ENCODE measurements at regions not wholly inside any gene's neighbourhood (a gene's known extent, or its start where the extent isn't known, plus 50 kb on each side); places are given as distances from the start of the nearest gene placed in this dataset.
"Not testable (repeated sequence)": the region's sequence is repeated elsewhere in the genome, so short reads cannot be mapped to it uniquely, and the experiment has no call there.

DNA sequence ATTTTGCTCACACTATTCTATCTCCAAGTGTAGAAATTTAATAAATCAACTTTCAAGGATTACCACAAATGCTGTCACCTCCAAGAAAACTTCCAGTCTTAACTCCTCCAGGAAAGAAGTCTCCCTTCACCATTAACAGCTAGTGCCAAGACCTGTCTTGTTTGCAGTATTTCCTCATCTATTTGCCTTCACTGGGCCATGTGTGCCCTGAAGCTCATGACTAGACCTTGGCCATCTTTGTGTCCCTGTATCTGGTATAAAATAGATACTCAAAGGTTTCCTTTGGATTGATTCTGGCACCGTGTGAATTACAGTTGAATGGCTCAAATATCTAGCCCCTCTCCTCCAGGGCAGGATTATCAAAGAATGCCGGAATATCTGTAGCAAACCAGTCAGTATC lies 346.7 kb upstream of the KLF4 start:
- no peak for DNase-seq (ENCODE audit: low spot score)

DNA sequence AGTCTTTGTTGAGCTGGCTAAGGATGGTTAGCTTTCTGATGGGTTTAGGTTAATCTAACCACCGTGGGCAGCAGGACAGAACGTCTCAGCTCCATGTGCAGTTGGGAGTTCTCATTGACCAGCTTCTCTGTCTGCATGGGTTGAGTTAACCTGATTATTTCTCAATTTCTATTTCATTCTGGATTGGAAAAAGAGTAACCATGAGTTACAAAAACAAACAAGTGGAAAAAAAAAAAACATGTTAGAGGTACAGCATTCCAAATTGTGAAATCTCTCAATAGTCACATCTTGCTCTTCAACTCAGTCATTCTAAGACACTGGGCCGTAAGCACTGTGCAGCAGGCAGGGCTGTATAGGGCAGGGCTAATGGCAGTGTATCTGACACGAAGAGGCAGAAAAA lies 343.7 kb upstream of the KLF4 start:
- no peak for DNase-seq (ENCODE audit: low spot score)

DNA sequence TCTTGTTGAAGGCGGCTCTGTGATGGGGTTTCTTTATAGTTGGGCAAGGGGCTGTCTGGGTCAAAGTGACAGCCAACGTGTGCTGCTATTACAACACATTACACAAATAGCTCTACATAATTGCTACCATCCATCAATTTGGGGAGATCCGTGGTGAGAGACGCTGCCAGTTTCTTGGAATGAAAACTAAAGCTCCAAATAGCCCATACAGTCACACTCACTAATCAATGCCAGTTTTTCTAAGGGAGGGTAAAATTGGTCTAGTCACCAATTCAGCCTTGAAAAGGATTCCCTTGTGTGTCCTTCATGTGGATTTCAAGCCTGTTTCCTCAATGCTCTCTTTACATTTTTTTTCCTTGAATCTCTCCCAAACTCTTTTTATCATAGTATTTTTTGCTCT lies 343.3 kb upstream of the KLF4 start:
- no peak for DNase-seq (ENCODE audit: low spot score)

DNA sequence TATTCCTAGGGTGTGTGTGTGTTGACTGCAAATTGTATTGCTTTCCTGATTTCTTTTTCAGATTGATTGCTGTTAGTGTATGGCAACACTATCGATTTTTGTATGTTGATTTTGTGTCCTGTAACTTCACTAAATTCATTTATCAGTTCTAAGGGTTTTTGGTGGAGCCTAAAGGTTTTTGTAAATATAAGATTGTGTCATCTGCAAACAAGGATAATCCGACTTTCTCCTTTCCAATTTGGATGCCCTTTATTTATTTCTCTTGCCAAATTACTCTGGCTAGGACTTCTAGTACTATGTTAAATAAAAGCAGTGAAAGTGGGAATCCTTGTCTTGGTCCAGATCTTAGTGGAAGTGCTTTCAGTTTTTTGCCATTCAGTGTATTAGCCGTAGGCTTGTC lies 340.9 kb upstream of the KLF4 start:
- no peak for DNase-seq (ENCODE audit: low spot score)

DNA sequence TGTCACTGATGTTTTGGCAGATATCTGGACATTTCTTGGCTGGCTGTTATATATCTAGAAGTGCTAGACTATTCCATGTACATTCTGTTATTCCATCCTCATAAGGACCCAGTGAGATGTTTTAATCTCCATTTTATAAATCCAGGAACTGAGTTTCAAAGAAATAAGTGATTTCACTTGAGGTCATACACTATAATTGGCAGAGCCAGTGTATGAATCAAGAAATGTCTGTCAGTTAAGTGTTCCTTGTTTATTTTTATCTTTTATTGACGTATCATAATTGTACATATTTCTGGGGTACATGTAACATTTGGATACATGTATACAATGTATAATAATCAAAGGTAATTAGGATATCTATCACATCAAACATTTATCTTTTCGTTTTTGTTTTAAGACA lies 338.3 kb upstream of the KLF4 start:
- no peak for DNase-seq (ENCODE audit: low spot score)

DNA sequence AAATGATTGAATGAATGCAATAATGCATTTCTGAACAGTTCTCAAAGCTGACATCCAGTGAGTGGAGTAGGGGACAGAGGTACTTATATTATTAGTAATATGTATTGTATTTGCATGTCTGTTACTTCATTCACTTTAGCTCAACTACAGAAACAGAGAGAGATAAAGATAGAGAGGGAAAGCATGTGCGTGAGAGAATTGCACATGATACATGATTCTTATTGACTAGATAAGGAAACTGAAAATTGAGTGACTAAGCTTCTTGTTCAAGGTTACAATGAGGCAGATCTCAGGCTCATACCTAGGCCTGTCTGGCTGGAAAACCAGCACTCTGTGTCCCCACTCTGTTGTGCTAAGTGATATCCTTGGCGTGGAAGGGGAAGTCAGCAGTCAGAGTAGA lies 337.7 kb upstream of the KLF4 start:
- DNase-seq (ENCODE audit: low spot score), result no peak

DNA sequence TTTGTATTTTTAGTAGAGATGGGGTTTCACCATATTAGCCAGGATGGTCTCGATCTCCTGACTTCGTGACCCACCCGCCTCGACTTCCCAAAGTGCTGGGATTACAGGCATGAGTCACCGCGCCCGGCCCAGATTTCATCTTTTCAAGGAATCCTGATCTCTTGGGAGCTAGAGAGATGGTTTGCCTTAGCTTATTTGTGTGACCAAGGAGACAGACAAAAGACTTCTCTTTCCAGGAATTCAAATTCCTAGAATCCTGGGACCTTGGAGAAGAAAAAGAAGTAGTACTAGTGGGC lies 337.1 kb upstream of the KLF4 start:
- DNase-seq (ENCODE audit: low spot score), result not testable (repeated sequence)

DNA sequence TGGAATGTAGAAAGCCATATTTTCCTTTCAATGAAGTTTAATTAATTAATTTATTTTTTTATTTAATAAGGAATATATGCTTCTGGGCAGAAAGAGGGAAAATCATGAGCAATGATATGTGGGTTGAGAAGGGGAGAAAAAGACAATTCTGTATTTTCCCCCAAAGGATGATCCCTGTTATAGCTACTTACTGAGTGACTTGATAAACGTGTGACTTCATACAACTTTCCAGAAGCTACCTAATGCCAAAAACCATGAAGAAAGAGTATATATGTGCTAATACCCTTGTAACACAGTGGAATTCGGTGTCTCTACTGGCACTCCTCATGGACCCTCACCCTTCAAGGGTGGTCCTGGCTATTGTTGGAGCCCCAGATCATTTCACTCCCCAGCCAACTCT lies 335.0 kb upstream of the KLF4 start:
- DNase-seq (ENCODE audit: low spot score), result no peak

DNA sequence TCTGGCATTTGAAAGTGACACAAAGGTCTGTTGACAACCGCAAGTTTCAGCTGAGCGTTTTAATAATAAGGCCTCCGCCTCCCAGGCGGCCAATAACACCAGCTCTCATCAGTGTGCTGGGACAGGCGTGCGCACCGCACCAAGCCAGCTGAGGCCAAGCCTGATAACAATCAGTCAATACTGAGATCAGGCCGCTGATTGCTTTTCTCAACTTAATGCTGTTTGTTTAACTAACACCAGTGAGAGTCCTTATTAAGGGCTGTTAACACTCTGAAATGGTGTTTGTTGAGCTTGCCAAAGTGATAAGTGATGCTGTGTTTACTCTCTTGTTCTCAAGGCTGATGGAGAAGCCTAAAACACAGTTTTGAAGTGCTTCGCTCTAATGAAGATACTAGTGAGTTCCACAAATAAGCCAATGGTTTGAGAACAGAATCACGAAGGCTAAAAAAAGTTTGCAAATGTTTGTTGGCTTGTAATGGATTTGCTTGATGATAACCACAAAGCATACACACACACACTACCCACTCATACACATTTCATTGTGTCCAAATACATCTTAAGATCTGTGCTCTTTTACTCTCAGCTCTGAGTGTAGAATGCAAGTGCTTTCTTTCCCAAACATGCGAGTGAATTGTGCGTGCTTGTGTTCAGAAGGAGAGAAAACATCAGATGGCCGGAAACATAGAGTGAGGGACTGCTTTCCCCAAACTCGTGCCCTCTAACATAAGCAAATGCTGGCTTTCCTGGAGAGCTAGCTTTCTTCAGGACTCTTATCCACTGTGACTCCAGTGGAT lies 330.4 kb upstream of the KLF4 start:
- DNase-seq (ENCODE audit: low spot score), result no peak

DNA sequence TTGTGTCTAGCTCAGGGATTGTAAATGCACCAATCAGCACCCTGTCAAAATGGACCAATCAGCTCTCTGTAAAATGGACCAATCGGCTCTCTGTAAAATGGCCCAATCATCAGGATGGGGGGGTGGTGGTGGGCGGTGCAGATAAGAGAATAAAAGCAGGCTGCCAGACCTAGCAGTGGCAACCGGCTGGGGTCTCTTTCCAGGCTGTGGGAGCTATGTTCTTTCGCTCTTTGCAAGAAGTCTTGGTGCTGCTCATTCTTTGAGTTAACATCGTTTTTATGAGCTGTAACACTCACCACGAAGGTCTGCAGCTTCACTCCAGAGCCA lies 328.9 kb upstream of the KLF4 start:
- DNase-seq (ENCODE audit: low spot score), result not testable (repeated sequence)

DNA sequence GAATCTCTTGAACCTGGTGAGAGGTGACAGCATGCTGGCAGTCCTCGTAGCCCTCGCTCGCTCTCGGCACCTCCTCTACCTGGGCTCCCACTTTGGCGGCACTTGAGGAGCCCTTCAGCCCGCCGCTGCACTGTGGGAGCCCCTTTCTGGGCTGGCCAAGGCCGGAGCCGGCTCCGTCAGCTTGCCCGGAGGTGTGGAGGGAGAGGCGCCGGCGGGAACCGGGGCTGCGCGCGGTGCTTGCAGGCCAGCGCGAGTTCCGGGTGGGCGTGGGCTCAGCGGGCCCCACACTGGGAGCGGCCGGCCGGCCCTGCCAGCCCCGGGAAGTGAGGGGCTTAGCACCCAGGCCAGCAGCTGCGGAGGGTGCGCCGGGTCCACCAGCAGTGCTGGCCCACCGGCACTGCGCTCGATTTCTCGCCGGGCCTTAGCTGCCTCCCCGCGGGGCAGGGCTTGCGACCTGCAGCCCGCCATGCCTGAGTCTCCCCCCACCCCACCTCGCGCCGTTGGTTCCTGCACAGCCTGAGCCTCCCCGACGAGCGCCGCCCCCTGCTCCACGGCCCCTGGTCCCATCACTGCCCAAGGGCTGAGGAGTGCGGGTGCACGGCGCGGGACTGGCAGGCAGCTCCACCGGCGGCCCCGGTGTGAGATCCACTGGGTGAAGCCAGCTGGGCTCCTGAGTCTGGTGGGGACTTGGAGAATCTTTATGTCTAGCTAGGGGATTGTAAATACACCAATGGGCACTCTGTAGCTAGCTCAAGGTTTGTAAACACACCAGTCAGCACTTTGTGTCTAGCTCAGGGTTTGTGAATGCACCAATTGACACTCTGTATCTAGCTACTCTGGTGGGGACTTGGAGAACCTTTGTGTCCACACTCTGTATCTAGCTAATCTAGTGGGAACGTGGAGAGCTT lies 328.3 kb upstream of the KLF4 start:
- not testable (repeated sequence) for DNase-seq (ENCODE audit: low spot score)

DNA sequence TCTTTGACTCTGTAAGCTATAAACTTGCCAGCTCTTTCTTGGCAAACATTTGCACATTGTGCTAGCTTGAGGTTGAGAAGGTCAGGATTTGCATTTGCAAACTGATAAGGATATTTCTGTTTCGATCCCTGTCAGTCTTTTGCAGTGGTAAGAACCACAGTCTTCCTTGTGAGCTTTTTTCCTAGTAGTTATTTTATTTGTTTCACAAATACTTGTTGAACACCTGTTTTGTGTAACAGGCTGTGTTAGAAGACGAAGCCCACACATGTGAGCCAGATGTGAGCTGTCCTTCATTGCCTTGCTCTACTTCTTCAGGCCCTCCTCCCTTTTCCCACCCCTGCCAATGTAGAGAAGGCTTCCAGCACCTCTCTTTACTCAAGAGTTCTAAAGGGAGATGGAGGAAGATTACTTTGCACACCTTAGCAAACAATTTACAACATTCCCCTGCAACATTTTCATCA lies 327.0 kb upstream of the KLF4 start:
- DNase-seq (ENCODE audit: low spot score), result no peak

DNA sequence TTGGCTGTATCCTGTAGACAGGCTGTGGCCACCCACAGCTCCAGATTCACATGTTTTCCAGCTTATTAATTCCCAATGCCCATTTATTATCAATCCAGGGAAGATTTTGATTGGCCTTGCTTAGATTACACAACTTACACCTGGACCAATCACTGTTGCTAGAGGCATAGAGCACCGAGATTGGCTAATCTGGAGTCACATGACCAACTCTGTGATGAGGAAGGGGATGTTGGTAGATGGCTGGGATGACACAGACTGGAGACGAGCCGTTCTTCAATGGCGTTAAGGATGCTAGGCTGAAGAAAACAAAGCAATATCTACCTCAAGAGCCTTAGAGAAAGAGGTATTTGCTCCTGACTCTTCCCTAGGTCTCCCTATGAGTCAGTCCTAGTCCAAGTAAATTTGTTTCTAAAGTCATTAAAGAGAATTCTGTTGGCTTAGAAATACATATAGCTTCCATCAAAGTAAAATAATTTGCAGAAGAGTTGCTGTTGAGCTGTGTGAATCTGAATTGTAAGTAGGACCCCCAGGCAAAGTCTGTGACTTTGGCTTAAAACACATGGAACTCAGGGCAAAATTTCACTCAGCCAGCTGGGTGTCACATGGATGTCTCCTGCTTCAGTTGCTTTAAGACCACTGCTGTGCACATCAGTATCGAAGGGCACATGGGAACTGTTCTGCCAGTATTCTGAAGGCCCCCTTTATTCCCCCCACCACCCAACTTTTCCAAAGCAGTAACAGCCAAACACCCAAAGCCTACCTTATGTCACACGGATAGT lies 326.4 kb upstream of the KLF4 start:
- no peak for DNase-seq (ENCODE audit: low spot score)

DNA sequence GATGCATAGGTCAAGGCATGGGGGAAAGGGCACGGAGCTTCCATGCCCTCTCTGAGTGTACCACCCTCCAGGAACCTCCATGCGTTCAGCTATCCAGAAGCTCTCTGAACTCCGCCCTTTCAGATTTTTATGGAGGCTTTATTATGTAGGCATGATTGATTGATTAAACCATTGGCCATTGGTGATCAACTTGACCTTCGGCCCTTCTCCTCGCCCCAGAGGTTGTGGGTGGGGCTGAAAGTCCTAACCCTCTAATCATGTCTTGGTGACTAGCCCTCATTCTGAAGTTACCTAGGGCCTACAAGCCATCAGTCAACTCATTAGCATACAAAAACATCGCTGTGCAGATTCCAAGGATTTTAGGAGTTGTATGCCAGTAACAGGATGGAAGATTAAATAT lies 323.7 kb upstream of the KLF4 start:
- DNase-seq (ENCODE audit: low spot score), result no peak

DNA sequence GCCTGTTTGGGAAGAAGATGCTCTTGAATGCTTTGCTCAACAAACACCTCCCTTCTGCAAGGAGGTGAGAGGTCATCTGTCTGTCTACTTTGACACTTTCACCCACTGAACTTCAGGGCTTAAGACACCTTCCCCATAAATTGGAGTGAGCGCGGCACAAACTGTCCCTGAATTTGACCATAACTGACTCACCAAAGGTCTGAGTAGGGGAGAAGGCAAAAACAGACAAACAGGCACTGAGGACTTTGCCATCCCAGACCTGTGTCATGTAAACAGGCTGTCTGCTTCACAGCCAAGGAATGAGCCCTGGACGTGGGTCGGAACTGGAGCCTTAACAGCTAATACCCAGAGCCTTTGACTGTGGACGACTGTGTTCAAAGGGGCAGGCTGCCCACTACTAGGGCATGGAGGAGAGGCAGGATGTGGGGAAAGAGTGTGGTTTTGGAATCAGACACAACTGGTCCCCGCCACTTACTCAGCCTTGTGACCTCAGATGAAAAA lies 320.9 kb upstream of the KLF4 start:
- no peak for DNase-seq (ENCODE audit: low spot score)

DNA sequence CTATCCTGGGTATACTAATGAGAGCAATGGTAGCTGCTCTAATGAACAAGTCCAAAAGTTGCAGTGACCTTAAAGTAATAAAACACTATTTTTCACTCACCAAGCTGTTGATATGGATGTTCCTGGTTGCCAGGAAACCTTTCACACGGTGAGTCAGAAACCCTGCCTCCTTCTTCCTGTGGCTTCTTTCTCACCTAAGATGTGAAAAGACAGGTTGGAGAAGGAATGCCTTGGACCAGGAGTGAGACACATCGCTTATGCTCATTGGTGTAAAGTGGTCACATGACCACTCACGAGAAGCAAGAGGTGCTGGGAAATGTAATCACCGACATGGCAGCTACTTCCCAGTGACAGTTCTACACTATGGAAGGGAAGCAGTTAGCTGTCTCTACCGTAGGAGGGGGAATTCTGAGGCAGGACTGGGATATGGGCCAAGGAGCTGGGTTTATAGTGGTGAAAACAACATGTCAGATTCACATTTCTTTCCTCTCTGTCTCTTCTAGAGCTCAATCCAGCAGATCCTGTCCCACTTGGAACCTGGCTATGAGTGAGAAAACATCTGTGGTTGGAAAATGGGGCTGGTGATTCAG lies 320.4 kb upstream of the KLF4 start:
- DNase-seq (ENCODE audit: low spot score), result no peak

DNA sequence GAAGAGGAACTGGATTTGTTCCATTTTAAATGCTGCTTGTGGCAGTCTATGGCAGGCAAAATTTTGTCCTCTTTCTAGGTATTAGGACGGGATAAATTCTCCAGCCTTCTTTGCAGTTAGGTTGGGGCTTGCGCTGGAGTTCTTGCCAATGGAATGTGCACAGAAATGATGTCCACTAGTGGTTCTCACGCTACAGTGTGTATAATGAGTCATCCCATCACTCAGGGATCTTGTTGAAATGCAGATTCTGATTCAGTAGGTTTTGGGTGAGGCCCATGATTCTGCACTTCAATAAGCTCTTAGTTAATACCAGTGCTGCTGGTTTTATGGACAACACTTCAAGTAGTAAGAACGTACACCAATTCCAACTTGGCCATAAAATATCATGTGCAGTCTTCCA lies 317.6 kb upstream of the KLF4 start:
- no peak for DNase-seq (ENCODE audit: low spot score)

DNA sequence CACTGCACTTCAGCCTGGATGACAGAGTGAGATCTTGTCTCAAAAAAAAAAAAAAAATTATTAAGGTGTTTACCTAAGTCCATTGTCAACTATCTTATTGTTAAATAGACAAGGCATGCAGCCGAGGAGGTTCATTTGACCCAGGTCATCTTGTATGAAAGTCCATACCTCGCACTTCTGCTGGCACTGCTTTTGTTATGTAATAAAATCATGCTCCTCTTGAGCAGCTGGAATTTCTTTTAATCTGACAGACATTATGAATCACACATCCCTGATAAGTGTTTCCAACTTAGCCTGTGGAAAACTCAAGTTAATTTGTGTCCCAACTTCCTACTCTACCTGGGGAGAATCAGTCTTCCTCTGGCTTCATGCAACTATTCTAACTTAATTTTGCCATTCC lies 315.6 kb upstream of the KLF4 start:
- DNase-seq (ENCODE audit: low spot score), result no peak

DNA sequence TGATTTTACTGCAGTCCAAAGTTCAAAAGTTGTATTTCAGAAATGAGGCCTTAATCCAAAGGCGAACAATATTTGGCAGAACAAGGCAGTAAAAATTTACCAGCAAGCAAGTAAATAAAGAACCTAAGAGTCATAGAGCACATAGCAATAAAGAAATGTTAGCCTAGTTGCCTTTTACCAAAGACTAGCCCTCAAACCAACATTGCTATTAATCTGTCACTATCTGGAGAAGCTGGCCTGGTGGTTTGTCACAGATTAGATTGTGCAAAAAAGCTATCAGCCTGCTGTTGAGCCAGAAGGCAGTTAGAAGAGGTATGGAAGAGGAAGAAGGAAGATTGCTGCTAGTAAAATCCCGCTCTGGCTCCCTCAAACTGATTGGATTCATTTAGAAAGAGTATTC lies 304.7 kb upstream of the KLF4 start:
- DNase-seq (ENCODE audit: low spot score), result no peak

DNA sequence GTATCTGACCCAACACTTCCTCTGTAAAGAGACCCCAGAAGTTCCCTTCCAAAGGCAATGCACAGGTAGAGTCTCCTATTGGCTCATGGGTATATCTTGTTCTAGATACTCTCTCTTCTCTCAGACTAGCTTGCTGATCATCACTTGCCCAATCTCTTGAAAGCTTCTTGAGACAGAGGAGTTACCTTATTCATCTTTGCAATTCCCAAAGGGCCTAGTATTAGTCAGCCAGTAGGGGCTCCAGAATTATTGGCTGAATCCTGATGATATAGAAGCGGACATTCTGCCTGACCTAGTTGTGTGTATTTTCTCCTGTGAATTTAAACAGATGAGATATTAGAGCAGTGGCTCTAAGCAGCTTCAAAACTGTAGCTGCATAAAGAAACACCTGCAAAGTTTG lies 304.0 kb upstream of the KLF4 start:
- no peak for DNase-seq (ENCODE audit: low spot score)

DNA sequence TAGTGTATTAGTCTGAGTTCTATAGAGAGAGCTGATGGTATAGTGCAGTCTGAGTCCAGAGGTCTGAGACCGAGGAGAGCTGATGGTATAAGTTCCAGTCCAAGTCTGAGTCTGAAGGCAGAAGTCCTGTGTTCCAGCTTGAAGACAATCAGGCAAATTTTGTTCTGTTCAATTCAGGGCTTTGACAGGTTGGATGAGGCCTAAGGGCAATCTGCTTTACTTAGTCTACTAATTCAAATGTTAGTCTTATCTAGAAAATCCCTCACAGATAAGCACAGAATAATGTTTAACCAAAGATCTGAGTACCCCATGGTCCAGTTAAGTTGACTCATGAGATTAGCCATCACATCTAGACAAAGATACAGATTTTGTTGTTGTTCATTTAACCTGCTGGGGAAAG lies 303.0 kb upstream of the KLF4 start:
- DNase-seq (ENCODE audit: low spot score), result no peak

DNA sequence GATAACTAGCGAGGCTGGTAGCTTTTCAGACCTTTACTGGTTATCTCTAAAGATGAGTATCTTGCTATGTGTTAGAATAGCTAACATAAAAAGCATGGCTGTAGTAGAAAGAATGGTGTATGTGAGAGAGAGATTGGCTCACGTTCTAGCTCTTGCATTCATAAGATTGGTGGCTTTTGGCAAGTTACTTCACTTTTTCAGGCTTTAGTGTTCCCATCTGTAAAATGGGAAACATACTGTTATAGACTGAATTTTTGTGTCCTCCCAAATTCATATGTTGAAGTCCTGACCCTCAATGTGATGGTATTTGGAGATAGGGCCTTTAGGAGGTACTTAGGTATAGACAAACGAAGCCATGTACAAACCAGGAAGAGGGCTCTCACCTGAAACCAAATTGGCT lies 302.4 kb upstream of the KLF4 start:
- DNase-seq (ENCODE audit: low spot score), result no peak

Data from NAMALWA (cell line).